NCI-H345 treated with DMSO at 0.1 percent for 48 hours (cell line): ENCODE measurements at regions not wholly inside any gene's neighbourhood (a gene's known extent, or its start where the extent isn't known, plus 50 kb on each side); places are given as distances from the start of the nearest gene placed in this dataset.

Source experiments
- DNase-seq: peaks from one replicate; lab custom pipeline; 2025; ENCODE audit not compliant: unreplicated experiment; lab: John Stamatoyannopoulos, UW

DNA sequence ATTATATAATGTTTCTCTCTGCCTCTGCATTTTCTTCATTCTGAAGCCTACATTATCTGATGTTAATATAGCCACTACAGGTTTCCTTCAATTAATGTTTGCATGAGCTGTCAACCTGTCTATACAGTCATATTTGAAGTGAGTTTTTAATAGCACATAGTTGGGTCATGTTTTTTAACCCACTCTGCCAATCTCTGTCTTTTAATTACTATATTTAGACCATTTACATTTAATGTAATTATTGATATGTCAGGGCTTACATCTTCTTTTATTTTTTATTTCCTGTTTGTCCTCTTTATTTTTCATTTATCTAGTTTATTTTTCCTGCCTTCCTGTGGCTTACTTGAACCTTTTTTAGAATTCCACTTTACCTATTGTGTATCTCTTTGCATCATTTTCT is 124.3 kb upstream of the PDE1C start:
- DNase-seq = no peak

DNA sequence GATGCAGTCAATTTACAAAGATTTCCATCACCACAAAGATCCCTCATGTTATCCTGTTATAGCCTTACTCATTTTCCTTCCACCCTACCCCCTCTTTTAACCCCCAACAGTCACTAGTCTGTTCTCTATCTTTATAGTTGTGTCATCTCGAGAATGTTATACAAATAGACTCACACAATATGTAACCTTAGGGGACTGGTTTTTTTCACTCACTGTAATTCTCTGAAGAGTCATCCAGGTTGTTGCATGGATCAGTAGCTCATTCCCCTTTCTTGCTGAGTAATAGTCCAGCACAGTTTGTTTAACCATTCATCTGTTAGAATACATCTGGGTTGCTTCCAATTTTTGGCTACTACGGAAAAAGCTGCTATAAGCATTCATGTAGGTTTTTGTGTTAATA is 121.1 kb upstream of the PDE1C start:
- DNase-seq = no peak

DNA sequence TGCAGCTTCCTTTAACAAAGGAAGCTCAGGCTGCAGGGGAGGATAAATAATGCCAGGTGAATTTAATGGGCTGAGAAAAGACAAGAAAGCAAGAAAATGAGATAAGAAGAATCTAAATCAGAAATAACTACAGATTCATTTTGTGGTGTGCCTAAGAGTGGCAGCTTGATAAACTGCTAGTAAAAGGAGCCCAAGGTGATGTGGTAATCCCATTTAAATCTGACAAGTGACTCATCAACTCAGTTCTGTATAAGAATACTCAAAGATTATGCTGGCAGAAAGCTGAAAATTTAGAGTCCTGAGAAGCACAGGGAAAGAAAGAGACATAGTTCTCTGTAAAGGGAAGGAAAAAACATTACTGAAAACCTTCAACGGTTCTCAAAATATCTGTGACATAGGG is 109.4 kb upstream of the PDE1C start:
- DNase-seq = no peak

DNA sequence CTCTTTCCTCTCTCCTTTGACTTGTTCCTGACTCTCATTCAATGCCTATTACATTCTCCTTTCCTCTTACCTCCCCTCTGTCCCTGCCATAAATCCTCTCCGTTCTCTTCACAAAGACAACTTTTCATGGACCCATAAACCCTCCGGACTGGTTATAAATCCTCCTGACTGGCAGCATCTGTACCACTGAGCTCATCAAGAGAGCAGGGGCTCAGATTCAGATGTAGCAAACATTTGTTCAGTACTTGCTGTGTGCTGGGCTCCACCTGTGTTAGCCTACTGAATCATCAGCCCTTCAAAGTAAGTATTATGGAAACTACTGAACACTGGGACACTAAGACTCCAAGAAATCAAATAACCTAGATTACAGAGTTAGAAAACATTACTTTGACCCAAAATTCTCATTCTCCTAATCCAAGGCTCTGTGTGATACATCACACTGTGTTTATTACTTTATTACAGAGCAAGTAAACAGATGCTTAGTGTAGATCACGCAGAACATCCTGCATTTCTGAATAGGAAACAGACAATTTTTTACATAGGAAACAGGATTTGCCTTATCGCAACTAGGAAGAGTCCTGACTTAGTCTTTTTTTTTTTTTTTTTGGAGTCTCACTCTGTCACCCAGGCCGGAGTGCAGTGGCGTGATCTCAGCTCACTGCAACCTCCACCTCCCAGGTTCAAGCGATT is 108.6 kb upstream of the PDE1C start:
- DNase-seq = no peak

DNA sequence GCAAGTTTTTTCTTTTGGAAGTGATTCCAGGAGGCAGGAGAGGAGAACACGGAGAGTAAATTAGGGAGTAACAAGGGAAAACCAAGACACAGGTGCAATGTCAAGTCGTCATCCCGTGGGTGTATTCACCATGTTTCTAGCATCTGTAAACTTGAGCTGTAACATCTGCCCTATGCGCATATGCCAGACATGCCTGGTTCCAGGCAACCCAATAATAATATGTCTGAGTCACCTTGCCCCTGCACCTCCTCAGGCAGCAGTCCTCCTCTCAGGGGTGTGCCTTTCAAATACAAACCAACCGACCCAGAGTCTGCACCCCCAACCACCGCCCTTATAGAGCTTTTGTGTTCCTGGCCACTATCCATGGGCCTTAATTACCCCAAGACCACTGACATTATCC is 107.0 kb upstream of the PDE1C start:
- DNase-seq = no peak

DNA sequence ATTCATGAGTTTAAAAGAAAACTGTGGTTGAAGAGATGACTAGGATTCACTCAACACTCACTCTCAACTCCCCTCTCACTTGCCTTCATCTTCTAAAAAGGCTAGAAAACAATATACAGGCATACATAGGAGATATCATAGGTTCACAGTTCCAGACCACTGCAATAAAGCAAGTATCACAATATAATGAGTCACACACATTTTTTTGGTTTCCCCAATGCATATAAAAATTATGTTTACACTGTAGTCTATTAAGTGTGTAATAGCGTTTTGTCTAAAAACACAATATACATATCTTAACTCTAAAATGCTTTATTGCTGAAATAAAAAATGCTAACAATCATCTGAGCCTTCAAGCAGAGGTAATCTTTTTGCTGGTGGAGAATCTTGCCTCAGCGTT is 104.9 kb upstream of the PDE1C start:
- DNase-seq = no peak

DNA sequence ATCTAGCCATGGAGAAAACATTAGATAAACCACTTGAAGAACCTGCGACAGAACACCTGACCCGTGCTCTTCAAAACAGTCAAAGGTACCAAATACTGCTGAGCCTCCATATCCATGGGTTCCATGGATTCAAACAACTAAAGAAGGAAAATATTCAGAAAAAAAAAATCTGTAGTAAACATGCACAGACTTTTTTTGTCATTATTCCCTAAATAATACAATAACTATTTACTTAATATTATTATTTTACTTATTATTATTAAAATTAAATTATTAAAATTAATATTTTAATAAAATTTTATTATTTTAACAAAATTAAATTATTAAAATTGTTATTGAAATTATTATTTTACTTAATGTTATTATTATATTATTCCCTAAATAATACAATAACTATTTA is 101.0 kb upstream of the PDE1C start:
- DNase-seq = no peak

DNA sequence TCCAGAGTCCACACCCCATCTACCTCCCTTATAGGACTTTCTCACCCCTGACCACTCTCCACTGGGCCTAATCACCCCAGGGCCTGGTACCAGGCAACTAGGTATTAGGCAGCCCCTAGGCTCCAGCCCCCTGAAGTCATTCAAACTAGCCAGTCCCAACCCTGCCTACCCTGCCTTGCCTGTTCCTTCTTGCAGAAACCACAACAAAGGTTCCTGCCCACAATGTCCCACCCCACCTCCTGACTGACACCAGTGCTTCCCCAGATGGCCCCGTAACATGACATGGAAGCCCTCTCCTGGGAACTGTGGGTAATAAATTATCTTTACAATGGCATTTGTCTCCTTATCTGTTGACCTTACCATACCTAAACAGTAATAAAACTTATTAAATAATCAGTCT is 100.6 kb upstream of the PDE1C start:
- DNase-seq = no peak

DNA sequence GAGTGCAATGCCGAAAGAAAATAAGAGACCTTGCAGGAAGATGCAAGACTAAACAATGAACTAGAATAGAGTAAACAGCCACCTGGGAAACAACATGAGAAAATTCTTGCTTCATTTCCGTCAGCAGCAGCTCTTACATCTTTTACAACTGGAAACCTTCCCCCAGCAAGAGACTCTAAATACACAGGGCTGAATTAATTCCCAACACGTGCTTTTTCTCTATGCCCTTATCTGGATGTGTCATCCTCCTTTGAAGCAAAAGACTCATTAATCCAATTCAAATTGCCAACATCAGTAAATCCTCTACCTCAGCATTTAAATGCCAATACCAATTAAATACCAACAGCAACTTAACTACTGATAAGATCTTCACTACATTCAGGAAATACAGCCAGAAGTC is 99.0 kb upstream of the PDE1C start:
- DNase-seq = no peak

DNA sequence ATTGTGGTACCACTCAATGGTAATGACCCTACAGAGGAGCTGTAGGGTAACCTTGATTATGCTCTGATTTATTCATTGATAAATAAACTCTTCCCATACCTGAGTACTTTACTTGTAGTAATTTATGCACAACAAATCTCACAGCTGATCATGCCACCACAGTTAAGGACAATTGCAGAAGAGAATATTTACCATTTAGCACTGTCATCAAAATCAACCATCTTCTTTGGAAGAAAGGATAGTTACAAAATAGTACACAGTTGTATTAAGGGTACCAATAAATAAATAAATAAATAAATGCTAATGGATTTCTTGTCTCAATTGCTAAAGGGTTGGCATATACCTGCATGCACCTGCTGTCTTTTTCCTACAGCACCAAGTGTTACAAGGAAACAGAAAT is 97.6 kb upstream of the PDE1C start:
- DNase-seq = no peak

DNA sequence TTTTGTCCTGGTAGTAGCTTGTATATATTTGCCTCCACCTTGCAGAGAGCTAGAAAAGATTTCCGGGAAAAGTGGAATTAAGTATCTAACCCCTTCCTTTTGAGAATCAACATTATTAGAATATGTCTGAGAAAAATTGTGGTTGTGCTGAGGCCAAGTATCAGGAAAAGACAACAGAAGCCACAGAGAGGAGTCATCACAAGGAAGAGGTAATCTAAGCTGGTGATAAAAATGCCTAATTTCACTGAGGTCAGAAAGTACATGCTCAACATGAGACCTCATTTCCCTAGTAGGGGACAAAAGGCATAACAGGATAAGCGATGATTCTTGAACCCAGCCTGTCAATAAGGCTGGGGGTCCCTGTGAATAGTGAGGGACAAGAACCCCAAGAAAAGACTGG is 97.0 kb upstream of the PDE1C start:
- no peak for DNase-seq

DNA sequence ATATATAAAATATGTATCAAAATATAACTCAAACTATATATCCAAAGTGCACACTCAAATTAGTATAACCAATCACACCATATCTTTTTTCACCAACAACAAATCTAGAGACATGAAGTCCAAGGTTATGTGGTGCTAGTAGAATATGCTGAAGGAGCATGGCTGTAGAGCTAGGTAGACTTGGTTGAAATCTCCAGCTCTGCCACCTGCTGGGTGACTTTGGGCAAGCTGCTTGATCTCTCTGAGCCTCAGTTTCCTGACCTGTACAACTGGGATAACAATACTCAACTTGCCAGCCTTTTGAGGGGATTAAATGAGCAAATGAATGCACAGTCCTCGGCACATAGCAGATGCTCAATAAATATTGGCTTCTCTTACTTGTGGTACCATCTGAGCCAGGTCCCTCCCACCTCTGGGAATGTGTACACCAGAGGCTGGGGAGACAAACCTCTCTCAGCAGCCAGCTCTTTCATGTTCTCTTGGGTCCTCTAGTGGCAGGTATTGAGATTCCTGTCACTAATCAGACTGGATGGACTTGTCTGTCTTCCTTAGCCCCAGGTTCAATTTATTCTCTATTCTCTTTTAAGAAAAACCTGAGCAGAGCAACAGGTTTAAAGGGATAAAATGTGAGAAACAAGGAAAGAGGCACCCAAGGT is 94.3 kb upstream of the PDE1C start:
- no peak for DNase-seq

DNA sequence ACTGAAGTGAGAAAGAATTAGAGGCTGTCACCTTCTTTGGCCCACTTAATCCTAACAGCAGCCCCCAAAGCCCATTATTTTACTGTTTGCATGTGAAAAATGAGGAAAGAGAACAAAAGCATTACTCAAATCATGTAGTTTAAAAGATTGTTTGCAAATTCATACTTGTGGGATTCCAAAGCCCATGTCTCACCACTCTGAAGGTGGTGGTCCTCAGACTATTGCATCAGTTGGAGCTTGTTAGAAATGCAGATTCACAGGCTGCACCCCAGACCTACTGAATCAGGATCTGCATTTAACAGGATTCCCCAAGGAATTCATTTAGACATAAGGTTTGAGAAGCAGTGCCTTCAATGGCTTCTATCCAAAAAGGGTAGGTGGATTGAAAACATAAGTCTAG is 93.7 kb upstream of the PDE1C start:
- no peak for DNase-seq

DNA sequence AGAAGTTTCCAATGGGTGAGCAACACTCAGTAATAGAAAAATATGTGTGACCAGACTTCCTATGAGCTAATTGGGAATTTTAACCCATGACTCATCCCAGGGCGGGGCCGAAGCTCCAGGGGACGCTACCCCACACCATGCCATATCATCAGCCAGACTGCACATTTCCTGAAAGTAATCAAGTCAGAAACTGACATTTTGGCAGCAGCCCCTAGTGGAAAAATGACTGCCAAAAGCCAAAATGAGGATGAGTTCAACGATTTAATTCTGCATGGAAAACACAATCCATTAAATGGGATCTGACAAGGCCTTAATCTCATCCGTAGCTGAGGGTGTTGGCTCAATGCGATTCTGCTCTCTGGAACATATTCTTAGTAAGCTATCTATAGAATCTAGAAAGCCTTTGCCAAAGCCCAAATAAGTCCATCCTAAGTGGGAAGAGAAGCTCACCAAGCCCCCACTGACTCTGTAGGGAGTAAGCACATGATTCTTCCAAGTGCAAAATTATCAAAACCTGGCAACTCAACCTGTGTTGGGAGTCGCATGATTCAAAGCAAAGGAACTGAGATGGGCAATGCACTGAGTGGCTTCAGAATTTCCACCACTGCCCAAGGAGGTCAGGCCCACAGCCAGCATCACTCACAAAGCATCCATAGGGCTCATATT is 93.1 kb upstream of the PDE1C start:
- DNase-seq = no peak

DNA sequence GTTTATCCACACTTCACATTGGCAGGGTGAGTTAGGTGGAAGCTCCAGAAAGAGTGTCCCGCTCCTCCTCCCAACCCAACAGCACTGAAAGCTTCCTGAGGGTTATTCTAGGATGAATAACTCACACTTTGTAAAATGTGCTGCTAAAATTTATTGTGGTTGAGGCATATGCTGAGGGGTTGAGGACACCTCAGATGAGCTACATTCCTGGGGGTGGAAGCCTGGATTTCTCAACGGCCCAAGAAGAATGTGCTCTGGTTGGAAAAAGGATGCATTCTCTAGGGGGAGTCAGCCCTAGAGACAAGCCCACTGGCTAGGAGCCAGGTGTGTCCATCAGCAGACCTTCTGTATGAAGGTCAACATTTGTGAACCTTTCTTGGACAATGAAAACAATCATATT is 91.5 kb upstream of the PDE1C start:
- no peak for DNase-seq

DNA sequence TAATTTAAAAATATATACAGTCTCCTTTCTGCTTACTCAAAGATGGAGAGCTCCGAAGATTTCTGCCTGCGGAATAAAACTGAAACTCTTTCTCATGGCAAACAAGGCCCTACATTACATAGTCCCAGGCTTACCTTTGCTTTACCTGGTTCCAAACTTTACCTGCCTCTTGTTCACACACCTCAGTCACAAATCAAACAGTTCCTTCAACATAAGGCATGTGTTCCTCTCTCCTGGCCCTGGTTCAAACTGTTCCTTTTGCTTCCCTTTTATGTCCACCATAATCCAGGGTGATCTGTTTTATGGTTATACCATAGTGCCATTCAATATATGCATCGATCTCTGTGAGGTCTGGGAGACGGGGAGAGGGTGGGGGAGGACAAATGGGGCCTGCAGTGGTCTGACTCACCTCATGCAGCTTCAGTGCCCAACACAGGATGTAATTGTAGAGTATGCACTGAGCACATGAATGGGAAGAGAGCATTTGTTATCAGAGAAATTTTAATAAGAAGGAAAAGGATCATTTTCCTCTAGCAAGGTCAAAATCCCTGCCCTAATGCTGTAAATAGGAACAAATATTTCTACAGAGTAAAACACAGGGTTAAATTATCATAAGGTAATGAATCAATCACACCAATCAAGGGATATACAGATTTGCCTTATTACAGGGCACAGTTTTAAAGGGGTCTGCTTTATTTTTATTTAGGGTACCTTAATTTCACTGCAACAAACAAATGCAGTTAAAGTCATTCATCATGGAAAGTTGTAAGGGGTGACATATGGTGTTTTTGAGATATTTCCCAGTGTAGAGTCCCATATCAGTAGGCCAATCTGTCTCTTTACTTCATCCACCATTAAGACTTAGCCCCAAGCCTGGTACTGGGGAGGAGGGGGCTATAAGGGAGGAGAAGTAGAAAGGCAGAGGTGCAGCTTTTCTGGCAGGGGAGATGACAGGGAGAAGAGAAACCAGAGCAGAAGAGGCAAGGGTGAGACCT is 88.8 kb upstream of the PDE1C start:
- DNase-seq = no peak

DNA sequence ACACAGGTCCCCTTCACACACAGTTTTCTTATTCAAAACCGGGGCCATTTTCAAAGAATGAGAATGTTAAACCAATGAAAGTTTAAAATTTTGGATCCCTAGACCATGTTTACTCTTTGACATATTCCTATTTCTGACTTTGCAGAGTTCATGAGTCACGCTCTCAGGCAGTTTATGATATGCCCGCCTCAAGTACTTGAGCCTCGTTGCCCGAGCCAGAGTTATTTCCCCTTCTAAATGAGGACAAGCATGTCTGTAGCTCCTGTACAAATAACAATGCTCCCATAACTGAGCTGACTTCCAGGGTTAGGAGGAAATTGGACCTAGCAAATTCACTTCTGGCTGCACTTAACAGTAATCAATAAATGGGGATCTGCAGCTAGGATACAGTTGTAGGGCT is 87.9 kb upstream of the PDE1C start:
- DNase-seq = no peak

DNA sequence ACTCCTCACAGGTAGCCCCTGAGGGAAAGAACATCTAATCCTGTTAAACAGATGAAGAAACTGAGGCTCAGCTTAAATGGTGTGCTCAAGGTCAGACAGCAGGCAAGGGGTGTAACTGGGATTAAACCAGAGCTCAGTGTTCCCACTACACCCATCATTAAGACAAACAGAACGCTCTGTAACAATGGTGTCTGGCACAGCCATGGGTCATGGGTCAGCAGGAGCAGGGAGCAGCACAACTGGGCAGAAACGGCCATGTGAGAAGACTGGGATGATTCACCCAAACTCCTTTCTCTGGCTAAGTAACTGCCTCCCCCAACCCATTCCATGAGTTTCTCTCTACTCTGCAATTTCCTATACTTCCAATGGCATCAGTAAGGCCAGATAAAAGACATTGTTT is 85.5 kb upstream of the PDE1C start:
- DNase-seq = no peak

DNA sequence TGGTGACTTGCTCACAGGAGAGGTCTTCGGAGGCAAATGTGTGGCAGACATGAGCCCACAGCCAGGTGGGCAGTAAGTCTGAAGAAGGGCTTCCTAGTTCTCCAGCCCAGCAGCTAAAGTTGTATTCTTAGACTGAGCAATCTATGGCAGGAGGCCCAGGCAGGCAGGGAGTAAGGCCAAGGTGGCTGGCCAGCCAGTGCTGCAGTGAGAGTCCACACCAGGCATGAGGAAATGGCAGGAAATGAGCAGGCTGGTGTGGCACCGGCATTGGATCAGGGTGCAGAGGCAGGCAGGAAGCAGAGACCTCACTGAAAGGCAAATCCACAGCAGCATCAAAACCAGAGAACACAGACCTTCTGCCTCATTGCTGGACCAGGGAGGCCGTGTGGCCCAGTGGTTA is 84.6 kb upstream of the PDE1C start:
- DNase-seq = no peak

DNA sequence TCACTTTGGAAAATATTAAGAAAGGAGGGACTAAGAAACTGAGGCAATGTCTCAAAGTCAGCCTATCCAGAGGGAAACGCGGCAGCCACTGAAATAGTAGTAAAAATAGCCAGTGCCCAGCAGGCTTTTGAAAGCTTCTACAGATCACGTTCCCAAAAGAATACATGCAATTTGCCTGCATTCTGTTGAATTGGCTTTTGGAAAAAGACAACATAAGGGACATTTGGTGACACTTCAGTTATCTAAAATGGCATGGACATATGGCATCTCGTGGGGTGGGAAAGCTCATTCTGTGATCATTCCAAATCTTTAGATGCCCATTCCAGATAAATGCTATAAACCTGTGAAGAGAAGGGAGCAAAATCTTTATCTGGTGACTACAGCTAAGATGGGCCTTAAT is 82.8 kb upstream of the PDE1C start:
- DNase-seq = no peak

DNA sequence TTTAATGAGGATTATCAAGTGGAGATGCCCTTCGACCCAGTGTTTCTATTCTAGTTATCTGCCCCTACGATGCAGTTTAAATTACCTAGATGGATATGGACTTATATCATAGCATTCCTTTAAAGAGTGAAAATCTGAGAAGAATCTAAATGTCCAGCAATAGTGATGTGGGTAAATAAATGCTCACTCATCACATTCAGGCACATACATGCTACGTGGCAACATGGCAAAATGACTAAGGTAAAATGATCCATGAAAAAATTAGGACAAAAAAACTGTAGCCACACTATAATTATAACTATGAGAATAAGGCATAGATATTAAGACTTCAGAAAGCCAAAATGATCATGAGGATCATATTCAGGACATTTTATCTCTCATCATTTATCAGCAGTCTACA is 82.4 kb upstream of the PDE1C start:
- DNase-seq = no peak
